ENCODE measurements at regions not wholly inside any gene's neighbourhood (a gene's known extent, or its start where the extent isn't known, plus 50 kb on each side); places are given as distances from the start of the nearest gene placed in this dataset.

DNA sequence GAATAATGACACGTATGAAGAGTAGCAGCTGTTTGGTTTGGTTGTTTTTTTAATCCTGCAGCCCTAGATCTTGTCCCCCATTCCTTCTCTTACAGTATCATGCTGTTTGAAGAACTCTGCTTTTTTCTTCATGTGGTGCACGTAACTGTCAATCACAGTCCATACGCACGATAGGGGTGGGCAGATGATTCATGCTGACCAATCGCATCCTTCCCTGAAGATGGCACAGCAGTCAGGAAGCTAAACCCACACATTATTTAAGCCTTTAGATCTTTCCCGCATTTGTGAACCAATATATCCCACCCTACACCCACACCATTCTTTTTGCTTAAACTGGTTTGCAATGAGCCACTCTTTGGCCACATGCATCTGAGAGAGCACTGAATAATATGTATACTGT, 158.9 kb upstream of the PLEKHA5 start:
- H3K4me3 Mint-ChIP-seq: no peak overlapping the region
- intact Hi-C loops (cut with DNase I, micrococcal nuclease): no loop called here
- no peaks in the 10 kb centered on the region for H3K36me3 Mint-ChIP-seq (ENCODE audit: low read depth)
- H3K27ac ChIP-seq (ENCODE audit: low read depth in 1 of 2, low read length in 2 of 2): no peak overlapping the region
- ChIA-PET CTCF (no interaction called here), POLR2A (no interaction called here)
- TF ChIP-seq, protein P1, sequence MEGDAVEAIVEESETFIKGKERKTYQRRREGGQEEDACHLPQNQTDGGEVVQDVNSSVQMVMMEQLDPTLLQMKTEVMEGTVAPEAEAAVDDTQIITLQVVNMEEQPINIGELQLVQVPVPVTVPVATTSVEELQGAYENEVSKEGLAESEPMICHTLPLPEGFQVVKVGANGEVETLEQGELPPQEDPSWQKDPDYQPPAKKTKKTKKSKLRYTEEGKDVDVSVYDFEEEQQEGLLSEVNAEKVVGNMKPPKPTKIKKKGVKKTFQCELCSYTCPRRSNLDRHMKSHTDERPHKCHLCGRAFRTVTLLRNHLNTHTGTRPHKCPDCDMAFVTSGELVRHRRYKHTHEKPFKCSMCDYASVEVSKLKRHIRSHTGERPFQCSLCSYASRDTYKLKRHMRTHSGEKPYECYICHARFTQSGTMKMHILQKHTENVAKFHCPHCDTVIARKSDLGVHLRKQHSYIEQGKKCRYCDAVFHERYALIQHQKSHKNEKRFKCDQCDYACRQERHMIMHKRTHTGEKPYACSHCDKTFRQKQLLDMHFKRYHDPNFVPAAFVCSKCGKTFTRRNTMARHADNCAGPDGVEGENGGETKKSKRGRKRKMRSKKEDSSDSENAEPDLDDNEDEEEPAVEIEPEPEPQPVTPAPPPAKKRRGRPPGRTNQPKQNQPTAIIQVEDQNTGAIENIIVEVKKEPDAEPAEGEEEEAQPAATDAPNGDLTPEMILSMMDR (IDR thresholded peaks at IDR 0.05): no peak
- DNase-seq: no peak
- no peaks in the 10 kb centered on the region for H3K9me3 Mint-ChIP-seq
- H3K36me3 ChIP-seq (ENCODE audit: insufficient read depth, low read length): no peaks in the 10 kb centered on the region
- no peaks in the 10 kb centered on the region for H3K27me3 ChIP-seq (ENCODE audit: control insufficient read depth in 1 of 2, insufficient read depth in 2 of 2, low read length in 2 of 2)
- no peak overlapping the region for H3K27ac Mint-ChIP-seq
- H3K27me3 Mint-ChIP-seq: peaks cover under 1% of the 10 kb centered on the region
- H3K4me1 ChIP-seq (ENCODE audit: insufficient read depth, low read length): no peaks in the 10 kb centered on the region
- no peak overlapping the region for H3K4me3 ChIP-seq (ENCODE audit: low read length)
- ATAC-seq (ENCODE audit: poor library complexity): no peak
- H3K4me1 Mint-ChIP-seq (ENCODE audit: low read depth): no peaks in the 10 kb centered on the region
- H3K9me3 ChIP-seq (ENCODE audit: control insufficient read depth in 1 of 2, insufficient read depth in 1 of 2, low read length in 2 of 2): no peaks in the 10 kb centered on the region

DNA sequence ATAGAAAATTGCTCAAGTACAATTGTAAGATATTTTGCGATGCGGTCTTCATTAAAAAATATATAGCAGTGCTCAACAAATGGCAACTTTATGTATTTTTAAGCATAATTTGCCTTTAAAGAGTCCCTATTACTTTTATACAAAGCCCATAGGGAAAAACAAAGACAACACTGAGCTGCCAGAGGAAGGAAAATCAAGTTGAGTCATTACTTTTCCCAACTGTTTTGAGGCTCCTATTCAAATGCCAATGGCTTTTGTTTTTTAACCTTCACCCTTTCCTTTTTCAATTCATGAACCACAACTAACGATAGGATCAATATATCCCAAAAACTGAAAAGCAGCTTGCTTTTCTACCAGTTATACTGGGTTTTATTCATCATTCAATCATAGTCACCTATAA, 157.6 kb upstream of the PLEKHA5 start:
- DNase-seq: no peak
- Mint-ChIP-seq H3K27me3 (no peaks in the 10 kb centered on the region), H3K27ac (no peak overlapping the region), H3K9me3 (no peaks in the 10 kb centered on the region), H3K4me3 (no peak overlapping the region), H3K36me3 (ENCODE audit: low read depth) (no peaks in the 10 kb centered on the region), H3K4me1 (ENCODE audit: low read depth) (no peaks in the 10 kb centered on the region)
- Histone ChIP-seq H3K9me3 (ENCODE audit: control insufficient read depth in 1 of 2, insufficient read depth in 1 of 2, low read length in 2 of 2) (no peaks in the 10 kb centered on the region), H3K27ac (ENCODE audit: low read depth in 1 of 2, low read length in 2 of 2) (no peak overlapping the region), H3K36me3 (ENCODE audit: insufficient read depth, low read length) (no peaks in the 10 kb centered on the region), H3K4me3 (ENCODE audit: low read length) (no peak overlapping the region), H3K27me3 (ENCODE audit: control insufficient read depth in 1 of 2, insufficient read depth in 2 of 2, low read length in 2 of 2) (no peaks in the 10 kb centered on the region), H3K4me1 (ENCODE audit: insufficient read depth, low read length) (no peaks in the 10 kb centered on the region)
- intact Hi-C loops (cut with DNase I, micrococcal nuclease): no loop called here
- ChIA-PET CTCF (no interaction called here), POLR2A (no interaction called here)
- no peak for ATAC-seq (ENCODE audit: poor library complexity)
- TF ChIP-seq, protein P1 (IDR thresholded peaks at IDR 0.05): no peak

DNA sequence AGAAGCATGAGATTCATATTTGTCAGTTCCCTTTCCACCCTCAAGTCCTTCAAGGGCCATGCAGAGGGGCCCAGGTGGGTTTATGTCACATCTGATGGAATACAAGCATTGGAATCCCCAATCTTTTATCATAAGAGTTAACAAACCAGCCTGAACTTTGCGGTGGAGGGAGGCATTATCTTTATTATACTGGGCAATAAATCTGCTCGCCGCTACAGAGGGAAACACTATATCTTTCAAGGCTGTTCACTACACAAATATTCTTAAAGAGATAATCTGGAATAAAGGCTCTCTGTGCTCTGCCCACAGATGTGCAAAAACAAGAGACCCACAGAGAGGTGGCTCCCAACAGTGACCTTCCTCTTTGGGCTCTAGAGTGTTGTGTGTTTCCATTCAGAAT, 153.6 kb upstream of the PLEKHA5 start:
- H3K36me3 ChIP-seq (ENCODE audit: insufficient read depth, low read length): no peaks in the 10 kb centered on the region
- Mint-ChIP-seq H3K36me3 (ENCODE audit: low read depth) (no peaks in the 10 kb centered on the region), H3K4me1 (ENCODE audit: low read depth) (no peaks in the 10 kb centered on the region), H3K9me3 (peaks cover 2% of the 10 kb centered on the region), H3K27me3 (no peaks in the 10 kb centered on the region), H3K4me3 (no peak overlapping the region), H3K27ac (no peak overlapping the region)
- intact Hi-C loops (cut with DNase I, micrococcal nuclease): no loop called here
- ChIA-PET POLR2A (no interaction called here), CTCF (no interaction called here)
- no peak overlapping the region for H3K4me3 ChIP-seq (ENCODE audit: low read length)
- no peaks in the 10 kb centered on the region for H3K27me3 ChIP-seq (ENCODE audit: control insufficient read depth in 1 of 2, insufficient read depth in 2 of 2, low read length in 2 of 2)
- H3K27ac ChIP-seq (ENCODE audit: low read depth in 1 of 2, low read length in 2 of 2): no peak overlapping the region
- ATAC-seq (ENCODE audit: poor library complexity): no peak
- no peaks in the 10 kb centered on the region for H3K4me1 ChIP-seq (ENCODE audit: insufficient read depth, low read length)
- H3K9me3 ChIP-seq (ENCODE audit: control insufficient read depth in 1 of 2, insufficient read depth in 1 of 2, low read length in 2 of 2): no peaks in the 10 kb centered on the region
- TF ChIP-seq, protein P1 (IDR thresholded peaks at IDR 0.05): no peak
- no peak for DNase-seq
